ENCODE measurements at regions not wholly inside any gene's neighbourhood (a gene's known extent, or its start where the extent isn't known, plus 50 kb on each side); places are given as distances from the start of the nearest gene placed in this dataset.

- TF ChIP-seq CTCF (IDR thresholded peaks at IDR 0.05; ENCODE audit: control insufficient read depth, extremely low read depth, insufficient read depth), result no peak
- no peak for DNase-seq (ENCODE audit: low read depth)
- no peak overlapping the region for H3K4me3 ChIP-seq (ENCODE audit: low read depth, low read length)
These were observed 170.6 kb downstream of the RBFOX3 start for GRCh38 chr17:79440251-79440650.

- TF ChIP-seq CTCF (IDR thresholded peaks at IDR 0.05; ENCODE audit: control insufficient read depth, extremely low read depth, insufficient read depth), result no peak
- no peak for DNase-seq (ENCODE audit: low read depth)
These were observed 171.4 kb downstream of the RBFOX3 start for GRCh38 chr17:79439493-79439892.

GRCh38 chr17:79438546-79439334, 172.1 kb downstream of the RBFOX3 start:
- DNase-seq (ENCODE audit: low read depth), result no peak
- no peak for TF ChIP-seq CTCF (IDR thresholded peaks at IDR 0.05; ENCODE audit: control insufficient read depth, extremely low read depth, insufficient read depth)

More at GRCh38 chr17:79439493-79439892, 171.4 kb downstream of the RBFOX3 start:
- H3K4me3 ChIP-seq (ENCODE audit: low read depth, low read length), result no peak overlapping the region

GRCh38 chr17:79438058-79438457, 172.8 kb downstream of the RBFOX3 start:
- no peak overlapping the region for H3K4me3 ChIP-seq (ENCODE audit: low read depth, low read length)
- no peak for DNase-seq (ENCODE audit: low read depth)
- no peak for TF ChIP-seq CTCF (IDR thresholded peaks at IDR 0.05; ENCODE audit: control insufficient read depth, extremely low read depth, insufficient read depth)

More at GRCh38 chr17:79438546-79439334, 172.1 kb downstream of the RBFOX3 start:
- no peak overlapping the region for H3K4me3 ChIP-seq (ENCODE audit: low read depth, low read length)

- H3K4me3 ChIP-seq (ENCODE audit: low read depth, low read length), result no peak overlapping the region
- DNase-seq (ENCODE audit: low read depth), result no peak
- no peak for TF ChIP-seq CTCF (IDR thresholded peaks at IDR 0.05; ENCODE audit: control insufficient read depth, extremely low read depth, insufficient read depth)
These were observed 173.8 kb downstream of the RBFOX3 start for GRCh38 chr17:79437081-79437480.

GRCh38 chr17:79435962-79436361, 174.9 kb downstream of the RBFOX3 start:
- no peak overlapping the region for H3K4me3 ChIP-seq (ENCODE audit: low read depth, low read length)
- no peak for DNase-seq (ENCODE audit: low read depth)
- no peak for TF ChIP-seq CTCF (IDR thresholded peaks at IDR 0.05; ENCODE audit: control insufficient read depth, extremely low read depth, insufficient read depth)

- H3K4me3 ChIP-seq (ENCODE audit: low read depth, low read length), result no peak overlapping the region
- no peak for TF ChIP-seq CTCF (IDR thresholded peaks at IDR 0.05; ENCODE audit: control insufficient read depth, extremely low read depth, insufficient read depth)
- no peak for DNase-seq (ENCODE audit: low read depth)
These were observed 175.6 kb downstream of the RBFOX3 start for GRCh38 chr17:79435296-79435695.

Data from LNCaP clone FGC (cell line).